22Rv1 (cell line): ENCODE measurements at regions not wholly inside any gene's neighbourhood (a gene's known extent, or its start where the extent isn't known, plus 50 kb on each side); places are given as distances from the start of the nearest gene placed in this dataset.

Experiments used
- CTCF ChIP-seq: fragments of 450-650 bp; IDR thresholded peaks from 2 replicates; pipeline ENCODE4 v1.5.1; 2017; ENCODE audit warnings: mild to moderate bottlenecking
- ZFX ChIP-seq: fragments of 450-650 bp; IDR thresholded peaks from 2 replicates; pipeline ENCODE4 v1.6.1; 2017; ENCODE audit warnings: antibody characterized with exemption, borderline replicate concordance

- TF ChIP-seq CTCF, result no peak
- no peak for TF ChIP-seq ZFX
Measured at GRCh38 chr2:88808652-88809051, 117.2 kb downstream of the RPIA start.
